SK-N-SH (cell line): ENCODE measurements at regions not wholly inside any gene's neighbourhood (a gene's known extent, or its start where the extent isn't known, plus 50 kb on each side); places are given as distances from the start of the nearest gene placed in this dataset.
"Not testable (repeated sequence)": the region's sequence is repeated elsewhere in the genome, so short reads cannot be mapped to it uniquely, and the experiment has no call there.

ENCODE experiments used
- EZH2phosphoT487 ChIP-seq: fragments of 200-600 bp; sonication (generic); IDR thresholded peaks from 2 replicates; pipeline ENCODE4 v1.6.1; 2017; ENCODE audit warnings: low read depth, mixed run types, mild to moderate bottlenecking, antibody characterized with exemption, moderate library complexity, borderline replicate concordance
- RAD21 ChIP-seq: IDR thresholded peaks from 2 replicates; pipeline ENCODE4 v1.6.1; 2012; ENCODE audit warnings: mild to moderate bottlenecking, low read length
- SMC3 ChIP-seq: IDR thresholded peaks from 2 replicates; pipeline ENCODE4 v1.6.1; 2012; ENCODE audit warnings: low read depth, low read length, improper control_type of control experiment

DNA sequence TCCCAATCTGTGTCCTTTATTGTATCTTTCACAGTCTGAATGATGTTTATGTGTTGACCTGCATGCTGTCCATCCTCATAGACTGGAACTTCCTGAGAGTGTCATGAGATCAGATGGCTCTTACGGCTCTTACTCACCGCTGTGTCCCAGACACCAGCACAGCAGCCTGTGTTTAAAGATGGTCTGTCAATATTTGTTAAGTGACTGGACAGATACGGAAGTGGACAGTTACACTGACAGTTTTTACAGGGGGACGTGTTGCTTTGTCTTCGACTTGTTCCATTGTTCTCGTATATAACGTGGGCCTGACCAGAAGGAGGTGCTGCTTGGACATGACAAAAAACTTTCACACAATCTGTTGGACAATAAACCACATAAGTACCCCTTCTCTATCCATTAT lies 342.6 kb downstream of the PREX1 start:
- TF ChIP-seq EZH2phosphoT487, SMC3, RAD21: not testable (repeated sequence)
